ENCODE measurements at regions not wholly inside any gene's neighbourhood (a gene's known extent, or its start where the extent isn't known, plus 50 kb on each side); places are given as distances from the start of the nearest gene placed in this dataset.
"Not testable (repeated sequence)": the region's sequence is repeated elsewhere in the genome, so short reads cannot be mapped to it uniquely, and the experiment has no call there.

DNA sequence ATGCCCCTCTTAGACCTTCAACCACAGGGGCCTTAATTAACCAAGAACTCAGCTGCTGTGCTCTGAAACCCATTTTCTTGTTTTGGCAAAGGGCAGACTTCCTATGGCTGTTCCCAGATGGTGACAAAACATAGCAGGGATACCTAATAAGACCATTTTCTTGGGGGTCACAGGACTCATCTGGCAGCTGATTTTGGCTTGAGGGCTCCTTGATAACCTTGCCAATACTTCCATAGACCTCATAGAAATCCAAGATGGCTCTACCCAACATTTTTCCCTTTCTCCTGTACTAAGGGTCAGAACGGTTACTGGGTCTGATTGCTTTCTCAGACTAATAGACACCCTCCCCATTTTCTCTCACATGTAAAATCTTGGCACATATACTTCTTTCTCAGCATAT is 757.7 kb upstream of the SEMA6A start:
- no peak overlapping the region for H3K4me3 ChIP-seq (ENCODE audit: low read length)
- no peak for TF ChIP-seq ZNF274 (IDR thresholded peaks at IDR 0.05; ENCODE audit: low read depth, low read length)

DNA sequence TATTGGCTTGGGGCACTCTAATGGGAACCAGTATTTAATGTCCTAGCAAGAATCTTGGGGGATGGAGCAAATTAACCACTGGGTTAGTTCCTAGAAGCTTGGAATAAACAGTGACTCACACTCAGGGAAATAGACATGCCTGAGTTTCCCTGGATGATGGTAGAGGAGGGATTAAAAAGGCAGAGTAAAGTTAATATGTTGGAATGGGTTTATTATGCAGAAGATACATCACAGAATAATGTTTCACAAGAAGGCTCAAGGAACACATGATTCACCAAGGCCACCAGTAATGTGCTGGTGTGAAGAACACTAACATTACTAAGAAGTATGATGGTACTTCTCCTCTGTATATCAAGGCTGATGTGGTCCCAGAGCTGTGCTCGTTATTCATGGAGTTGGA is 752.9 kb upstream of the SEMA6A start:
- no peak overlapping the region for H3K4me3 ChIP-seq (ENCODE audit: low read length)

GRCh38 chr5:117326997-117327396 is 752.4 kb upstream of the SEMA6A start:
- no peak for TF ChIP-seq ZNF274 (IDR thresholded peaks at IDR 0.05; ENCODE audit: low read depth, low read length)

More for the DNA sequence above, 752.9 kb upstream of the SEMA6A start:
- no peak for TF ChIP-seq ZNF274 (IDR thresholded peaks at IDR 0.05; ENCODE audit: low read depth, low read length)

GRCh38 chr5:117318528-117318927 is 743.9 kb upstream of the SEMA6A start:
- H3K4me3 ChIP-seq (ENCODE audit: low read length) = no peak overlapping the region
- TF ChIP-seq ZNF274 (IDR thresholded peaks at IDR 0.05; ENCODE audit: low read depth, low read length) = no peak

More at GRCh38 chr5:117326997-117327396, 752.4 kb upstream of the SEMA6A start:
- no peak overlapping the region for H3K4me3 ChIP-seq (ENCODE audit: low read length)

- H3K4me3 ChIP-seq (ENCODE audit: low read length) = no peak overlapping the region
- TF ChIP-seq ZNF274 (IDR thresholded peaks at IDR 0.05; ENCODE audit: low read depth, low read length) = no peak
Observed at GRCh38 chr5:117315170-117315569, 740.5 kb upstream of the SEMA6A start.

DNA sequence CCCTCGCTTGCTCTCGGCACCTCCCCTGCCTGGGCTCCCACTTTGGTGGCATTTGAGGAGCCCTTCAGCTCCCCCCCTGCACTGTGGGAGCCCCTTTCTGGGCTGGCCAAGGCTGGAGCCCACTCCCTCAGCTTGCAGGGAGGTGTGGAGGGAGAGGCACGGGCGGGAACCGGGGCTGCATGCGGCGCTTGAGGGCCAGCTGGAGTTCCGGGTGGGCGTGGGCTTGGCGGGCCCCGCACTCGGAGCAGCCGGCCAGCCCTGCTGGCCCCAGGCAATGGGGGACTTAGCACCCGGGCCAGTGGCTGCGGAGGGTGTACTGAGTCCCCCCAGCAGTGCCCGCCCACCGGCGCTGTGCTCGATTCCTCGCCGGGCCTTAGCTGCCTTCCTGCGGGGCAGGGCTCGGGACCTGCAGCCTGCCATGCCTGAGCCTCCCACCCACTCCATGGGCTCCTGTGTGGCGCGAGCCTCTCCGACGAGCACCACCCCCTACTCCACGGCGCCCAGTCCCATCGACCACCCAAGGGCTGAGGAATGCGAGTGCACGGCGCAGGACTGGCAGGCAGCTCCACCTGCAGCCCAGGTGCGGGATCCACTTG is 730.0 kb upstream of the SEMA6A start:
- not testable (repeated sequence) for H3K4me3 ChIP-seq (ENCODE audit: low read length)

DNA sequence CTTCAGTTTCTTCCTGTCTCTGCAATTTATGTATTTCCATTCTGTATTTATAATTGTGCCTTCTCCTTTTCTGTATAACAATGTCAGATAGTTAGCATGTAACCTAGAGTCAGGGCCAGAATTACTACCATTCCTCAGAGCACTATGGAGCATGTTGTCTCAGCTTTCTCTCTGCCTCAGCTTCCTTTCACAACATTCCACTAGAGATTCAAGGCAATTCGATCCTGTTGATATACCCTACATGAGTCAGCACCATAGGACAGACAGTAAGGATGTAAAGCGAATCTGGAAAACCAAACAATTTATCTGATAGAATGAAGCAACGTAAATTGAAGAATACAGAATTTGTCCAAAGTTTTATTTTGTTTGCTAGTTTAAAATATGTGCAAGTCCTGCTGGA is 728.3 kb upstream of the SEMA6A start:
- TF ChIP-seq ZNF274 (IDR thresholded peaks at IDR 0.05; ENCODE audit: low read depth, low read length) = no peak
- H3K4me3 ChIP-seq (ENCODE audit: low read length) = no peak overlapping the region

DNA sequence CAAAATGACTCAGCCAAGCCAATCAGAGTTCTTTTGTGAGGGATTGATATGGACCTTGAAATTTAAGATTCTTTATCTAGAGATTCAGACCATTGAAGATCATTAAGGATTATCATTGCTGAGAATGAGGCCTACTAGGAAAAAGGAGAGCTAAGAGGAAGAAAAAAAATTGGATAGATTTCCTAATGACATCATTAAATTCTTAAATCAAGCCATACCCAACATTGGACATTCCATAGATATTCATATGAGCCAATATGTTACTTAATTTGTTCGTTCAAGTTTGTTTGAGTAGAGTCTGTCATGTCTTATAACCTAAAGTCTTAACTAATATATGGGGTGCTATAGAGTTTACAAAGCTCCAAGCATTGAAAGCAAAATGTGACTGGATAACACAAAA is 727.9 kb upstream of the SEMA6A start:
- no peak overlapping the region for H3K4me3 ChIP-seq (ENCODE audit: low read length)
- no peak for TF ChIP-seq ZNF274 (IDR thresholded peaks at IDR 0.05; ENCODE audit: low read depth, low read length)

- H3K4me3 ChIP-seq (ENCODE audit: low read length) = no peak overlapping the region
- TF ChIP-seq ZNF274 (IDR thresholded peaks at IDR 0.05; ENCODE audit: low read depth, low read length) = no peak
Observed at GRCh38 chr5:117299936-117300328, 725.3 kb upstream of the SEMA6A start.

DNA sequence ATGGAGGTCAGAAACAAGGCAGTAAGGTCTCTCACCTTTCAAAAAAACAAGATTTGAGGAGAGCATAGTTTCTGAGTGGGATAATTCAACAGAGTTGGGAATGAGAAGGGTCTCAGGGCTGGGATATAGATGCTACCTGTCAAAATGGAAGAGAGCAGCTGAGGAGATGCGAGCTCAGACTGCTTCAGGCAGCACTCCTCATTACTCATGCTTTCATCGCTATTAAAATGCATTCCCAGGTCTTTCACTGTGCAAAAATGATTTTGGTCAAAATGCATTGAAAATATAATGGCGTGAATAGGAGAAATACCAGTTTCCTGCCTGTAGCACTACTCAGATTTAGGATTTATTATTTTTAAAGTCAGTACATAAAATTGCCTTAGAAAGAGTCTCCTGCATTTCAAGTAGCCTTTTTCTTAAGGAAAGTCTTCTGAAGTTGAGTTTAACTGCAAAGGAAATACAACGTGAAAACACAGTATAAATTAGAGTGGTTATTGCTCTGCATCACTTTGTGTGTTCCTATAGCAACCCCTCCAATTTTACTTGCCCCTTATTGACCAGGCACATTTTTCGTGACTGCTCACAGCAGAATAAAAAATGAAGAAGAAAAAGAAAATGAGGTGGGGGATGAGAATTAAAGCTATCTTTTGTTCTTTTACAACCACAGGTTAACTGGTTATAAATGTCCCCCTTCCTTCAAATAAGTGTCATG is 724.8 kb upstream of the SEMA6A start:
- H3K4me3 ChIP-seq (ENCODE audit: low read length) = no peak overlapping the region
- no peak for TF ChIP-seq ZNF274 (IDR thresholded peaks at IDR 0.05; ENCODE audit: low read depth, low read length)

DNA sequence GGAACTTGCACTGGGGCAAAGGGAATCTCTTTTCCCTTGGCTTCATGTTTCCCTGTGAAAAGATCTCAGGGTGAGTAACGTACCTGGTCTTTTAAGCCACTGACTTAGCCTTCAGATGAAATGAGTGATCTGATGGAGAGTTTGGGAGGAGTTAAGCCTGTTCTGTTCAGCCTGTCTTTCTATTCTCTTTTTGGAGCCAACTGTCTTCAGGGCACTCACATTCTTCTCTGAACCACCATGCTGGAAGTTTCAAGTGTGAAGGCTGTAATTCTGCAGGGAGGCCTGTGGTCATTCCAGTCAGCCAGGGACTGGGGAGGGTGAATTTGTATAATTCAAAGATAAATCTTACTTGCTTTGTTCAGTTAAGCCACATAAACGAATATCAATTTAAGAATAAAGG is 722.2 kb upstream of the SEMA6A start:
- no peak overlapping the region for H3K4me3 ChIP-seq (ENCODE audit: low read length)
- no peak for TF ChIP-seq ZNF274 (IDR thresholded peaks at IDR 0.05; ENCODE audit: low read depth, low read length)

DNA sequence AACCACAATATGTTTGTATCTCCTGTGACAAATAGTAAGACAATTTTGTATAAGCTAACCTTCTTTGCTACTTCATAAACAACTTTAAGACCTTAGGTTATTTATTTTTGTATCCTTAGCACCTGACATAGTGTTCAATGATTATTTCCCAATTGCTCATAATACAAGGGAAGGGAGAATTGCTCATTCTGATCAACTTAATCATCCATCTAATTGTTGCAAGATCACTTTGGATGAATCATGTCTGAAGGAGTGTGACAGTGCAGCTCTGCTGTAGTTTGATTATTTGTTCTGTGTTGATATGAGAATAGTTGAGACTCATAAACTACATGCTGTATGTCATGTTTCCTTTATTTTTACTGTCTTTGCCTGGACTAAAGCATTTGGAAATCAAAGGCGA is 721.3 kb upstream of the SEMA6A start:
- TF ChIP-seq ZNF274 (IDR thresholded peaks at IDR 0.05; ENCODE audit: low read depth, low read length) = no peak
- no peak overlapping the region for H3K4me3 ChIP-seq (ENCODE audit: low read length)

DNA sequence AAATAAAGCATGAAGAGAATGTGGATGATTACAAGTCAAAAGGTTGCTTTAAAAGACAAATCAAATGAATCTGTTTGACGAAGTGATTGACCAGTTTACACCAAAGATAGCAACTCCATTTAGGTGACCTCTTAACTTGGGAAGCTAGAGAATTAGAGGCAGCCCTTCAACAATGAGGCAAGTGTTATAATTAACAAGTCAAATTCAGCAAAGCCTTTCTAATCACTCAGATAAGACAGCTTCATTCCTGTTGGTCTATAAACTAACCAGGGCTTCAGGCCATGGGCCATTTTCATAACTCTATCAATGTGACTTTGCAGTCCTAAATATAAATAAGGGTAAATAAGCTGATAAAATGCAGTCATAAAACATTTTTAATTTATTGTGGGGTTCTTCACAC is 712.2 kb upstream of the SEMA6A start:
- TF ChIP-seq ZNF274 (IDR thresholded peaks at IDR 0.05; ENCODE audit: low read depth, low read length) = no peak
- no peak overlapping the region for H3K4me3 ChIP-seq (ENCODE audit: low read length)

- no peak for TF ChIP-seq ZNF274 (IDR thresholded peaks at IDR 0.05; ENCODE audit: low read depth, low read length)
- H3K4me3 ChIP-seq (ENCODE audit: low read length) = no peak overlapping the region
Observed at GRCh38 chr5:117271656-117272055, 697.0 kb upstream of the SEMA6A start.

DNA sequence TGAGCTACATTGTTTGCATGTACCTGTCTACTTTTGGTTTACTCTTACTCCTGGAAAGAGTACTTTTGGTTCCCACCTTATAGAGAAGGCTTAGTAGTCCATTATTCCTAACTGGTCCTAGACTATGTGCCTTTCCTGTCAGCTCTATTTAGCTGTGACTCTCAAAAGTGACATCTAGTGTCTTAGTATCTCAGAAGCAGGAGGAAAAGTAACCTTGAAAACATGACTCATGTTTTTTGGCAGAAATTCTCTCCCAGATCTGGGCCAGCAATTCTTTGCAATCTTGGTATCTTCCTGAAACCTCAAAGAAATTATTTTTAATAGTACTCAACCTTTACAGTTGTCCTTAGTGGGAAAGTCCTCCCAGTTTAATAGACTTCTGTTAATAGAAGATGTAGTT is 691.7 kb upstream of the SEMA6A start:
- no peak overlapping the region for H3K4me3 ChIP-seq (ENCODE audit: low read length)
- no peak for TF ChIP-seq ZNF274 (IDR thresholded peaks at IDR 0.05; ENCODE audit: low read depth, low read length)

DNA sequence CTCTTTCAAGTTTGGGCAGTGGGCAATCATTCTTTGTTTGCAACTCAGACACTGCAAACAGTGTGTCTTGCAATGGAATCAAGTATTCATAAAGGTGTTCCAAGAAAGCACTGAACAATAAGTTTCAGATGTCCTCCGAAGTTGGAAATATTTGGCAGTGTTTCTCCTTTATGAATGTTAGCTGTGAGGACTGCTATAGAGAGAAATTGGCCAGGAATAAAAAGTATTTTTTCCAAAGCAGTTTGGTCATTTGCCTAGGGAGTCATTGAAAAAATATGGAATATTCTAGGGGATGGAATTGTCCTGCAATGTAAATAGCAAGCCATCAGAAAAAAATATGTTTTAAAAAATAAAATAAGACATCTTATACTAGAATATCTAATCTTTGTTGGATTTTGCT is 688.6 kb upstream of the SEMA6A start:
- no peak for TF ChIP-seq ZNF274 (IDR thresholded peaks at IDR 0.05; ENCODE audit: low read depth, low read length)
- H3K4me3 ChIP-seq (ENCODE audit: low read length) = no peak overlapping the region

Measured in GM08714 (cell line).